Activated CD4-positive, alpha-beta memory T cell treated with anti-CD3 and anti-CD28 coated beads, Interleukin-2, amount 10 ng/mL, durations not matched to agents 7 days and 5 days (primary cell): ENCODE measurements at regions not wholly inside any gene's neighbourhood (a gene's known extent, or its start where the extent isn't known, plus 50 kb on each side); places are given as distances from the start of the nearest gene placed in this dataset.

Experiments used
- CTCF ChIA-PET: fragments of 350-600 bp; sonication (Branson Sonifier 250); formaldehyde crosslinking; loops from one replicate; lab custom pipeline; 2021; ENCODE audit warnings: antibody characterized with exemption, inconsistent platforms; lab: Charles Lee
- POLR2A ChIA-PET: fragments of 350-600 bp; sonication (Branson Sonifier 250); formaldehyde crosslinking; loops from one replicate; lab custom pipeline; 2021; ENCODE audit warnings: antibody characterized with exemption; lab: Charles Lee
- DNase-seq: peaks from one replicate; pipeline ENCODE4 v3.0.0-alpha.2; 2020
- H3K27ac Mint-ChIP-seq: one replicate; pipeline ENCODE4 v1.8.0; 2021; ENCODE audit warnings: mild to moderate bottlenecking, mixed read lengths
- H3K27me3 Mint-ChIP-seq: one replicate; pipeline ENCODE4 v1.8.0; 2021; ENCODE audit warnings: mixed read lengths
- H3K36me3 Mint-ChIP-seq: one replicate; pipeline ENCODE4 v1.8.0; 2021; ENCODE audit warnings: low read depth, mixed read lengths
- H3K4me1 Mint-ChIP-seq: one replicate; pipeline ENCODE4 v1.8.0; 2021; ENCODE audit warnings: mixed read lengths
- H3K4me3 Mint-ChIP-seq: one replicate; pipeline ENCODE4 v1.8.0; 2021; ENCODE audit warnings: mild to moderate bottlenecking, mixed read lengths
- H3K9me3 Mint-ChIP-seq: one replicate; pipeline ENCODE4 v1.8.0; 2021; ENCODE audit warnings: mixed read lengths

DNA sequence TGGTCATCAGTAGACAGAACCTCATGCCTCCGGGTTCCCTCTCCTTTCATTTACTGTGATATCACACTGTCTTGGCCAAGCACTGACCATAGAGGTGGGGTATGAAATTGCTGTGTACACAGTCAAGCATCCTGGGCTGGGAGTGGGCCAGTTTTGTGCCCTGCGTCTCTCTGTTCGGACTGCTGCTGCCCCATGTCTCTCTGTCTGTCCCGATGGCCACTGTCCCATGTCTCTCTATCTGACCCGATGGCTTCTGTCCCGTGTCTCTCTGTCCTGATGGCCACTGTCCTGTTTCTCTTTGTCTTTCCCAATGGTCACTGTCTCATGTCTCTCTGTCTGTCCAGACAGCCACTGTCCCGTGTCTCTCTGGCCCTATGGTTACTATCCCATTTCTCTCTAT, 164.9 kb downstream of the ARL4C start:
- H3K4me3 Mint-ChIP-seq: no peak overlapping the region
- ChIA-PET POLR2A (no interaction called here), CTCF (no interaction called here)
- H3K9me3 Mint-ChIP-seq: no peaks in the 10 kb centered on the region
- H3K36me3 Mint-ChIP-seq: no peaks in the 10 kb centered on the region
- no peak overlapping the region for H3K27ac Mint-ChIP-seq
- DNase-seq: no peak
- H3K27me3 Mint-ChIP-seq: no peaks in the 10 kb centered on the region
- H3K4me1 Mint-ChIP-seq: peaks cover 32% of the 10 kb centered on the region

DNA sequence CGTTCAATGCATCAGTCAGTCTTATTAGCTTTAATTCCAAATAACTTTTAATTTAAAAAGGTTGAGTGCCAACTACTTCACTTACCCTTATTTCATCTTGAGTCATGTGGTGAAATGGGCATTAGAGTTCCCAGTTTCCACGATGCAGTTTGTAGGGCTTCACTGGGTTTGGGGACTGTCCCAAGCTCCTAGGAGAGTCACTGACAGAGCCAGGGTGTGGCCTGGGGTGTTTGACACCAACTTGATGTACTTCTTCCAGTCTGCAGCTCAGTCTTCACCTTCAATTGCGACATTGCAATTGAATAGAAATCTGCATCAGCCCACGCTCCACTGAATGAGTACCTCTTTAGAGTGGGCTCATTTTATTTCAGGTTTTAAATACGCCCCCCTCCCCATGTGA, 165.3 kb downstream of the ARL4C start:
- no peaks in the 10 kb centered on the region for H3K9me3 Mint-ChIP-seq
- POLR2A ChIA-PET: no interaction called here
- H3K27ac Mint-ChIP-seq: no peak overlapping the region
- H3K27me3 Mint-ChIP-seq: no peaks in the 10 kb centered on the region
- CTCF ChIA-PET: no interaction called here
- no peak overlapping the region for H3K4me3 Mint-ChIP-seq
- DNase-seq: no peak
- H3K36me3 Mint-ChIP-seq: no peaks in the 10 kb centered on the region
- H3K4me1 Mint-ChIP-seq: peaks cover 32% of the 10 kb centered on the region

DNA sequence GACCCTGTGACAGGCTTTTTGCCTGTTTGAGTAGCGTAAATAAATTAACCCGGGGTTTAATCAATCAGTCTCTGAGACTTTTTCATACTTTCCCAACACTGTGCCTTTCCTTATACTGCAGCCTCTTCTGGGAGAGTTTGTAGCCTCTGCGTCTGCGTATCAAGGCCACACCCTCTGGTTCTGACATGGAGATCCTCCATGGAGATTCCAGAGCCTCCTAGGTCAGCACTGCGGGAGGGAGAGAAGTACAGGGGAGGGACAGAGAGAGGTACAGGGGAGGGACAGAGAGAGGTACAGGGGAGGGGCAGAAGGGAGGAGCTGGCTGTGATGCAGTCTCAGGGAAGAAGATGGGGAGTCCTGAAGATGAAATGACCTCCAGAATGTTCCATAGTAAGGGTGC, 166.0 kb downstream of the ARL4C start:
- Mint-ChIP-seq H3K9me3 (no peaks in the 10 kb centered on the region), H3K27me3 (no peaks in the 10 kb centered on the region), H3K36me3 (no peaks in the 10 kb centered on the region), H3K4me3 (no peak overlapping the region), H3K4me1 (peaks cover 26% of the 10 kb centered on the region), H3K27ac (no peak overlapping the region)
- POLR2A ChIA-PET: no interaction called here
- DNase-seq: no peak
- CTCF ChIA-PET: no interaction called here

DNA sequence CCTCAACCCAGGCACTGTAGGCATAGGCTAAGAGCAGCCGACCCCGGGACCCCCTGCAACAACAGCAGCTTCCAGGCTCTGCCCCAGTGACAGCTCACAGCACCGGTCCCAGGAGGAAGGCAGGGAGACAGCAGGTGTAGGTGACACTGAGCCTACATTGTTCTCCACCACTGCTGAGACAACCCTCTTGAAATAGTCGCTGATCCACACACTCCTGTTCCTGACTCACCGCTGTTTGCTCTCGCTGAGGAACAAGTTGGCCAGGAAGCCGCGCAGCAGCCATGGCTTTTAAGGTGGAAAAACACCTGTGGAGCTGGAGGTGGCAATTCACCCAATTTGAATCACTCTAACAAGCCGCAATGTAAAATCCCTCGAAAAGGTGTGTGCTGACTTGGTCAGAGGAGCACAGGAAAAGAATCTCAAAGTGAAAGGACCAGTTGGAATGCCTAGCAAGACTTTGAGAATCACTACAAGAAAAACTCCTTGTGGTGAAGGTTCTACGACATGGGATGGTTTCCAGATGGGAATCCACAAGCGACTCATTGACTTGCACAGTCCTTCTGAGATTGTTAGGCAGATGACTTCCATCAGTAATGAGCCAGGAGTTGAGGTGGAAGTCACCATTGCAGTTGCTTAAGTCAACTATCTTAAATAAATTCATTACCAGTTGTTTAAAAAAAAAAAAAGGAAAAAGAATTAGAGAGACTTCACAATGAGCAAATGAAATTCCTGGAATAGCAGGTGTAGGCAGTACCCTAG, 167.5 kb downstream of the ARL4C start:
- Mint-ChIP-seq H3K27ac (no peak overlapping the region), H3K9me3 (no peaks in the 10 kb centered on the region), H3K4me3 (no peak overlapping the region), H3K27me3 (no peaks in the 10 kb centered on the region), H3K4me1 (peaks cover 21% of the 10 kb centered on the region), H3K36me3 (no peaks in the 10 kb centered on the region)
- CTCF ChIA-PET: no interaction called here
- POLR2A ChIA-PET: no interaction called here
- no peak for DNase-seq

DNA sequence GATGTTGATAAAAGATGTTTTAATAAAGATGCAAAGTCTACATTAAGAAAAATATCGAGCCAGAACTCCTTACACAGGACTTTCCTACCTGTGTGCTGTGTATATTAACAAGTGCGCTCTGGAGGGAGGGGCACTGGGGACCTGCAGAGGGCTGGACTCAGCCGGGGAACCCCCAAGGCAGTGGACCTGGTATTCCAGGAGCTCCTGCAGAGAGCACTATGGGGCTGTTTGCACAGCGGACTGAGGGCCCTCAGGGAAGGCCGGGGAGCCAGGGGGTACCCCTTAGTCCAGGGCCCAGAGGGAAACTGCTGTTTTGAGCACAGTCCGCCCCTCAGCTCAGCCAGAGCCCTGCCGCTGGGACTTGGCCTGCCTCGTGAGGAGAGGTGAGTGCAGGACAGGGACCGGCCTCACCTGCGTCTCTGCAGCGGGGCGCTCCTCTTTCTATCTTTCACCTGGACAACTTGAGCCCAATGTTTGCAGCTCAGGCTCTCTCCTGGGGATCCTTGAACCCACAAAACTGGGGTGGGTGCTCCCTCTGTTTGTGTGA, 168.4 kb downstream of the ARL4C start:
- no peaks in the 10 kb centered on the region for H3K27me3 Mint-ChIP-seq
- DNase-seq: no peak
- no peaks in the 10 kb centered on the region for H3K9me3 Mint-ChIP-seq
- POLR2A ChIA-PET: interaction anchor here (1.0 kb wide), 1 partner anchor 94 kb away, joined by 3 read pairs; no protein-coding TSS in a partner anchor
- no peak overlapping the region for H3K4me3 Mint-ChIP-seq
- H3K36me3 Mint-ChIP-seq: no peaks in the 10 kb centered on the region
- peaks cover 29% of the 10 kb centered on the region for H3K4me1 Mint-ChIP-seq
- no peak overlapping the region for H3K27ac Mint-ChIP-seq
- CTCF ChIA-PET: no interaction called here

DNA sequence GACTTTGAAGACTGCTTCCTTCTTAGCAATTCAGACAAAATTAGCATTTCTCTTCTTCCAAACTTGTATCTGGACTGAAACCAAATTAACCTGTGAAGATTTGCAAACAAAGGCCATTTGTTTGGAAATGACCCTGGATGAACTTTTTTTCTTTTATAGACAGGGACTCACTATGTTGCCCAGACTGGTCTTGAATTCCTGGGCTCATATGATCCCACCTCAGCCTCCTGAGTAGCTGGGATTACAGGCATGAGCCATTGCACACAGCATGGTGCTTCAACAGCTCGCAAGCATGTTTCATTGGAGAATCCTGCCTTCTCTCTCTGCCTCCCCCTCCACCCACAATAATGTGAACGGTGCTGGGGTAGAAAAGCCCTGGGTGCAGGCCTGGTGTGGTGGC, 170.2 kb downstream of the ARL4C start:
- no peak overlapping the region for H3K4me3 Mint-ChIP-seq
- no peak for DNase-seq
- ChIA-PET CTCF (no interaction called here), POLR2A (no interaction called here)
- no peak overlapping the region for H3K27ac Mint-ChIP-seq
- H3K9me3 Mint-ChIP-seq: no peaks in the 10 kb centered on the region
- peaks cover 32% of the 10 kb centered on the region for H3K4me1 Mint-ChIP-seq
- no peaks in the 10 kb centered on the region for H3K27me3 Mint-ChIP-seq
- H3K36me3 Mint-ChIP-seq: no peaks in the 10 kb centered on the region

DNA sequence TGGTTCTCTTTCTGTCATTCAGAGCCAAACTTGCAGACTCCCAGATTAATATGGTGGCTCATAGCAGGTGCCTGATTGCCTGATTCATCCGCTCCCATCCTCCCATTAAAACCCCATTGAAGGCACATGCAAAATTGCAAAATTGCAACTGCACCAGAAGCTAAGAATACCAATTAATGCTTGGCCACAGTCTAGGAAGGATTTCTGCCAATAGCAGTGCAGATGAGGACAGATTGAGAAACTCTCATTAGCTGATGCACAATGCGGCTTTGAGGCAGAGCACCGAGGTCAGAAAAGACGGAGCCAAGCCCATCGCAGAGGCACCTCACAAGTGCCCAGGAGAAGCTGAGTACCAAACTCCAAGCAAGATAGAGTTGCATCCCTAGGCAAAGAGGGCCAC, 172.8 kb downstream of the ARL4C start:
- CTCF ChIA-PET: interaction anchor here (0.7 to 1.3 kb wide), 4 partner anchors 10 to 44 kb away, joined by 3 read pairs; no protein-coding TSS in a partner anchor
- H3K27me3 Mint-ChIP-seq: no peaks in the 10 kb centered on the region
- H3K4me1 Mint-ChIP-seq: peaks cover 48% of the 10 kb centered on the region
- no peak for DNase-seq
- peaks cover 7% of the 10 kb centered on the region for H3K36me3 Mint-ChIP-seq
- H3K9me3 Mint-ChIP-seq: peaks cover 3% of the 10 kb centered on the region
- POLR2A ChIA-PET: interaction anchor here (0.9 to 2.3 kb wide), 8 partner anchors 11 to 173 kb away, joined by 3 to 14 read pairs (median 8); partner anchors contain the start of gene ARL4C
- peak overlapping the region; percentile 58 for H3K27ac Mint-ChIP-seq
- no peak overlapping the region for H3K4me3 Mint-ChIP-seq

DNA sequence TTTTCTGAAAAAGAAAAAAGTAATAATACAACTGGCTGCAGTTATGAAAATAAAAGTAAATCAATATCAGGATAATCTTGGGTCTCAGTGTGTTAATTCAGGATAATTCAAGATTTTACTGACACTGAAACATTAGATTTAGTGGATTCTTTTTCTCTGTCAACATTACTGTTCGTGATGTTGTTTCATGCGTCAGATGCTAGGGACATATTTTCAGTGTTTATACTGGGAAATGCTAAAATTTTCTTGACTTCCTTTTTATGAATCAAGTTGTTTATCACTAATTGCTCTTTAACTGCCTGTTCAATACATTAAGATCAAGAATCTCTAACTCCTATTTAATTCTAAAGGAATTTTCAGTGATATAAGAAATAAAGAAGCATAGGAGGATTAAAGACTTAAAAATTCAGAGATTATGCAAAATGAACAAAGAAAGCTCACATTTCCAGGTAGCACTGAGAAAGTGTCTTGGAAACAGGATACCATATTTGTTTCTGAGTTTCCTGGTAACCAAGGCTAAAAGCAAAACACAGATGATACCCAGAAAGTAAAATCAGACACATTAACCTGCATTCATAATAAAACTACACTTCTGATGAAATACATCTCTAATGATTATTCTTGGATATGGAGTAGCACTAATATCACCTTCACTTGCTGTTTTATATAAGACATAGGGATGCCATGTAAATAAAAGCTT, 174.0 kb downstream of the ARL4C start:
- peaks cover 3% of the 10 kb centered on the region for H3K9me3 Mint-ChIP-seq
- peak overlapping the region; percentile 77 for H3K27ac Mint-ChIP-seq
- H3K4me3 Mint-ChIP-seq: no peak overlapping the region
- ChIA-PET POLR2A (interaction anchor here (0.7 to 2.3 kb wide), 9 partner anchors 12 to 174 kb away, joined by 3 to 14 read pairs (median 6); partner anchors contain the start of gene ARL4C), CTCF (interaction anchor here (0.7 to 1.3 kb wide), 3 partner anchors 14 to 46 kb away, joined by 3 to 4 read pairs (median 3); no protein-coding TSS in a partner anchor)
- peaks cover 46% of the 10 kb centered on the region for H3K4me1 Mint-ChIP-seq
- H3K36me3 Mint-ChIP-seq: peaks cover 7% of the 10 kb centered on the region
- no peak for DNase-seq
- no peaks in the 10 kb centered on the region for H3K27me3 Mint-ChIP-seq

DNA sequence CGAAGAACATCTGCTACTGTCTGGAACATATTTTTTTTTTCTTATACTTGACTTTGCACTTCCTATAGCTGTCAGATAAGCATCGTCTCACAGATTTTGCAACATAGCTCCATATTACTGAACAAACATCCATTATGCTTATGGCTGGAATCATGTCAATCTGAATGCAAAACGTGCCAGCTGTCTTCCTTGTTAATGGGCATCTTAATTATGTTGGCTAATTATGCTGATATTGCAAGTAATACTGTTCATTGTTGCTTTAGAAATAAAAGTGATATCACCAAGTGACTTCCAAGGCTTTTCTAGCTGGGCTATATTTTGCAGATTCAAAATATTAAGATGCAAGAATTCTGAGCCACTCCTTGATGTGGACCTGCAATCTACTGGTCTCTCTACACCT, 176.8 kb downstream of the ARL4C start:
- no peaks in the 10 kb centered on the region for H3K27me3 Mint-ChIP-seq
- DNase-seq: no peak
- H3K36me3 Mint-ChIP-seq: peaks cover 7% of the 10 kb centered on the region
- peaks cover 3% of the 10 kb centered on the region for H3K9me3 Mint-ChIP-seq
- ChIA-PET POLR2A (no interaction called here), CTCF (interaction anchor here (0.6 kb wide), 1 partner anchor 65 kb away, joined by 3 read pairs; no protein-coding TSS in a partner anchor)
- H3K4me3 Mint-ChIP-seq: no peak overlapping the region
- no peak overlapping the region for H3K27ac Mint-ChIP-seq
- H3K4me1 Mint-ChIP-seq: peaks cover 41% of the 10 kb centered on the region

DNA sequence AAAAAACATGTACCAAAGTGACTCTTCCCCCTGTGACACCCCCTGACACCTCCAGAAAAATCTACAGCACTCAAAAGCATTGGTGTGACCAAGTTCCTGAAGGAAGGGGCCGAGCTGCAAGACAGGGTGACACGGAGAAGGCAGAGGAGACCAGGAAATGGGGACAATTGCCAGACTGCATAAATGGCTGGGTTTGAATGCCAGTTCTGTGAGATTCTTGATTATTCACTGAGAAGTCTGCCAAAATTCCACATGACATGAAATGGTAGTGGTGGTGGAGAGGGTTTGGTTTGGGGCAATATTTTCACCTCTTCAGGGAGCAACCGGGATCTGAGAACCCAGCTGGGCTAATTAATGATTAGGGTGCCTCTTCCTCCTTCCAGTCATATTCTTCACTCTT, 178.5 kb downstream of the ARL4C start:
- peaks cover 7% of the 10 kb centered on the region for H3K36me3 Mint-ChIP-seq
- ChIA-PET POLR2A (no interaction called here), CTCF (interaction anchor here (1.0 kb wide), 1 partner anchor 9 kb away, joined by 3 read pairs; no protein-coding TSS in a partner anchor)
- no peaks in the 10 kb centered on the region for H3K27me3 Mint-ChIP-seq
- DNase-seq: no peak
- H3K4me1 Mint-ChIP-seq: peaks cover 38% of the 10 kb centered on the region
- H3K27ac Mint-ChIP-seq: no peak overlapping the region
- H3K9me3 Mint-ChIP-seq: peaks cover 4% of the 10 kb centered on the region
- H3K4me3 Mint-ChIP-seq: no peak overlapping the region

DNA sequence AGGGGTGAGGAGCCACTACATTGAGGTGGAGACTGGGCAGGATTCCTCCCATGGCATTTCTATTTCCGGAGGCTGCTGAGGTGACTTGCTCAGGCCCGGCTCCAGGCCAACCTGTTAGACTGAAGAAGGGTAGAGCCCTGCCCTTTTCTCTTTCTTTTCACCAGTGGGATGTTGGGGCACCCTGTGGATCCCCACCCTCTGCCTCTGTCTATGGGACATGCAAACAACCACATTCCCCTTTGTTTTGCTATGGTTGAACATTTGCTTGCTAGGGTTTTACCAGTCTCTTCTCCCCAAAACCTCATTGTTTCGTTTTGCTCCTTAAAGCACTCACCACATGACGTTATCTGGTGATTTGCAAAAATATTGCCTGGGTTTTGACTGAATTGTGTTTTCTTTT, 183.3 kb downstream of the ARL4C start:
- ChIA-PET CTCF (no interaction called here), POLR2A (interaction anchor here (0.6 to 1.3 kb wide), 2 partner anchors 182 to 1848 kb away, joined by 3 to 4 read pairs; no protein-coding TSS in a partner anchor)
- peaks cover 7% of the 10 kb centered on the region for H3K9me3 Mint-ChIP-seq
- peaks cover 13% of the 10 kb centered on the region for H3K36me3 Mint-ChIP-seq
- peak overlapping the region; percentile 12 for H3K27ac Mint-ChIP-seq
- no peak overlapping the region for H3K4me3 Mint-ChIP-seq
- no peak for DNase-seq
- no peaks in the 10 kb centered on the region for H3K27me3 Mint-ChIP-seq
- peaks cover 38% of the 10 kb centered on the region for H3K4me1 Mint-ChIP-seq

DNA sequence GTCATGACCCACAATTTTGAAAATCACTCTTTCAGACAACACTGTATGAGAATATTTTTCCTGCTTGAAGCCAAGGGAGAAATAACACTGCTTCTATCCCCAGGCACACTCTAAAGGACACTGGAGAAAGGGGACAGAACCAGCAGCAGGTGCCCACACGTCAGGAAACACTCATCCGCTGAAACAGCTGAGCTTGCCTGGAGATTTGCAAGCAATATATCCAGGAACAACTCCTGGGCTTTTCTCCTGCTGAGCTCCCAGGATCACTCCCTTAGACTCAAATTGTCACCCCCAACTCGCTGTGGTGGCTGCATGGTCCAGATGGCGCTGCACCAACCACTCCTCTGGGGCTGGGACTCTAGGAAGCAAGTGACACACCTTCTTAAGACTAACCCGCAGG, 186.7 kb downstream of the ARL4C start:
- POLR2A ChIA-PET: interaction anchor here (1.2 to 6.4 kb wide), 9 partner anchors 11 to 185 kb away, joined by 3 to 120 read pairs (median 16); partner anchors contain the start of gene ARL4C
- peaks cover 63% of the 10 kb centered on the region for H3K4me1 Mint-ChIP-seq
- DNase-seq: no peak
- CTCF ChIA-PET: interaction anchor here (1.5 to 4.3 kb wide), 2 partner anchors 17 to 136 kb away, joined by 3 to 33 read pairs; no protein-coding TSS in a partner anchor
- peaks cover 30% of the 10 kb centered on the region for H3K36me3 Mint-ChIP-seq
- no peak overlapping the region for H3K4me3 Mint-ChIP-seq
- no peaks in the 10 kb centered on the region for H3K27me3 Mint-ChIP-seq
- H3K27ac Mint-ChIP-seq: peak overlapping the region; percentile 97
- peaks cover 15% of the 10 kb centered on the region for H3K9me3 Mint-ChIP-seq
